Neural cell (in vitro differentiated cells): ENCODE measurements at regions not wholly inside any gene's neighbourhood (a gene's known extent, or its start where the extent isn't known, plus 50 kb on each side); places are given as distances from the start of the nearest gene placed in this dataset.

Experiments
- CTCF ChIP-seq: fragments of 450-650 bp; IDR thresholded peaks from 2 replicates; pipeline ENCODE4 v1.5.1; 2014; ENCODE audit warnings: antibody characterized with exemption, mild to moderate bottlenecking, moderate library complexity; ENCODE audit not compliant: poor library complexity, severe bottlenecking
- EP300 ChIP-seq: fragments of 450-650 bp; conservative IDR thresholded peaks from 2 replicates; pipeline ENCODE4 v1.6.1; 2014; ENCODE audit warnings: antibody characterized with exemption, mild to moderate bottlenecking, moderate library complexity; ENCODE audit not compliant: poor library complexity, severe bottlenecking
- EZH2 ChIP-seq: fragments of 200-600, 300-800 bp; shearing (Covaris generic), sonication (generic); IDR thresholded peaks from 2 replicates; pipeline ENCODE4 v1.6.1; 2014; ENCODE audit warnings: antibody characterized with exemption, low read length, borderline replicate concordance, mild to moderate bottlenecking; ENCODE audit not compliant: insufficient read depth, poor library complexity, severe bottlenecking
- MXI1 ChIP-seq: fragments of 450-650 bp; conservative IDR thresholded peaks from 2 replicates; pipeline ENCODE4 v1.6.1; 2014; ENCODE audit warnings: antibody characterized with exemption, mild to moderate bottlenecking; ENCODE audit not compliant: poor library complexity, severe bottlenecking
- POLR2AphosphoS5 ChIP-seq: IDR thresholded peaks from 2 replicates; pipeline ENCODE4 v1.6.1; 2012
- REST ChIP-seq: IDR thresholded peaks from 2 replicates; pipeline ENCODE4 v1.6.1; 2012; ENCODE audit warnings: borderline replicate concordance
- SMC3 ChIP-seq: fragments of 450-650 bp; conservative IDR thresholded peaks from 2 replicates; pipeline ENCODE4 v1.6.1; 2014; ENCODE audit warnings: antibody characterized with exemption, mild to moderate bottlenecking, moderate library complexity; ENCODE audit not compliant: poor library complexity
- TAF1 ChIP-seq: IDR thresholded peaks from 2 replicates; pipeline ENCODE4 v1.6.1; 2012; ENCODE audit warnings: low read depth

GRCh38 chr1:22387919-22388580 lies 63.6 kb upstream of the ZBTB40 start:
- no peak for TF ChIP-seq EZH2
- no peak for TF ChIP-seq CTCF
- no peak for TF ChIP-seq POLR2AphosphoS5
- no peak for TF ChIP-seq MXI1
- TF ChIP-seq EP300, result no peak
- no peak for TF ChIP-seq SMC3
- no peak for TF ChIP-seq REST
- no peak for TF ChIP-seq TAF1
